Tibial nerve (tissue), 4 donors: ENCODE measurements at regions not wholly inside any gene's neighbourhood (a gene's known extent, or its start where the extent isn't known, plus 50 kb on each side); places are given as distances from the start of the nearest gene placed in this dataset.

Source experiments
- EP300 ChIP-seq, 2 donors: sonication (generic); formaldehyde crosslinking; IDR thresholded peaks; one replicate each; pipeline ENCODE4 v1.6.1; 2017; ENCODE audit warnings: antibody characterized with exemption in 2 of 2, mild to moderate bottlenecking in 1 of 2
- TF ChIP-seq, protein P1 (sequence below), 5 experiments: fragments of 200-600 bp in 3 of 5; fragments of 450-650 bp in 2 of 5; sonication (generic) in 3 of 5; IDR thresholded peaks; one replicate each; pipeline ENCODE4 v1.5.1; 2016 to 2019; ENCODE audit warnings: antibody characterized with exemption in 5 of 5, mild to moderate bottlenecking in 3 of 5, moderate library complexity in 2 of 5

DNA sequence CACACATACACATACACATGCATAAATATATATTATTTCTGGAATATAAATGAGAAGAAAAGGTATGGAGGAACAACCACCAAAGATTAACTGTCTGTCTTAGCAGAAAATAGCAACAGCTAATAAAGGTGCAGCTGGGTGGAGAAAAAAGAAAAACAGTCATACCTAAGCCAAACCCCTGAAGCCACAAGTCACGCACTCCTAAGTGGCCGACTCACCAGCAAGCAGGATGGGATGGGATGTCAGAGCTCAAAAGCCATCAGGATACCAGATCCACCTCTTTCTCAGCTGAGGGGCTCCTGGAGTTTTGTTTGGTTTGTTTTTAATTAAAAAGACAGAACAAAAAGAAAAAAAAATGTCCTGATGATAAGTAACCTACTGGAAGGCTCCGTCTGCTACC is 64.7 kb upstream of the HIVEP3 start:
- TF ChIP-seq, protein P1, sequence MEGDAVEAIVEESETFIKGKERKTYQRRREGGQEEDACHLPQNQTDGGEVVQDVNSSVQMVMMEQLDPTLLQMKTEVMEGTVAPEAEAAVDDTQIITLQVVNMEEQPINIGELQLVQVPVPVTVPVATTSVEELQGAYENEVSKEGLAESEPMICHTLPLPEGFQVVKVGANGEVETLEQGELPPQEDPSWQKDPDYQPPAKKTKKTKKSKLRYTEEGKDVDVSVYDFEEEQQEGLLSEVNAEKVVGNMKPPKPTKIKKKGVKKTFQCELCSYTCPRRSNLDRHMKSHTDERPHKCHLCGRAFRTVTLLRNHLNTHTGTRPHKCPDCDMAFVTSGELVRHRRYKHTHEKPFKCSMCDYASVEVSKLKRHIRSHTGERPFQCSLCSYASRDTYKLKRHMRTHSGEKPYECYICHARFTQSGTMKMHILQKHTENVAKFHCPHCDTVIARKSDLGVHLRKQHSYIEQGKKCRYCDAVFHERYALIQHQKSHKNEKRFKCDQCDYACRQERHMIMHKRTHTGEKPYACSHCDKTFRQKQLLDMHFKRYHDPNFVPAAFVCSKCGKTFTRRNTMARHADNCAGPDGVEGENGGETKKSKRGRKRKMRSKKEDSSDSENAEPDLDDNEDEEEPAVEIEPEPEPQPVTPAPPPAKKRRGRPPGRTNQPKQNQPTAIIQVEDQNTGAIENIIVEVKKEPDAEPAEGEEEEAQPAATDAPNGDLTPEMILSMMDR (IDR thresholded peaks at IDR 0.05): no peak
- TF ChIP-seq EP300 (IDR thresholded peaks at IDR 0.05): no peak
